Parathyroid adenoma (tissue), 2 donors: ENCODE measurements at regions not wholly inside any gene's neighbourhood (a gene's known extent, or its start where the extent isn't known, plus 50 kb on each side); places are given as distances from the start of the nearest gene placed in this dataset.

ENCODE experiments used
- H2AFZ ChIP-seq: fragments of 300-600 bp; sonication (generic); one replicate; pipeline ENCODE4 v1.7.0; 2017; ENCODE audit warnings: antibody characterized with exemption, mild to moderate bottlenecking
- H3K27ac ChIP-seq: fragments of 300-600 bp; sonication (generic); one replicate; pipeline ENCODE4 v1.7.0; 2017
- H3K27me3 ChIP-seq: fragments of 300-600 bp; sonication (generic); one replicate; pipeline ENCODE4 v1.7.0; 2017; ENCODE audit warnings: low read length; ENCODE audit not compliant: control insufficient read depth, insufficient read depth
- H3K36me3 ChIP-seq: fragments of 300-600 bp; sonication (generic); one replicate; pipeline ENCODE4 v1.7.0; 2017; ENCODE audit warnings: low read length; ENCODE audit not compliant: control insufficient read depth, insufficient read depth
- H3K4me1 ChIP-seq: fragments of 300-600 bp; sonication (generic); one replicate; pipeline ENCODE4 v1.7.0; 2017; ENCODE audit warnings: control low read depth
- H3K4me2 ChIP-seq: fragments of 300-600 bp; sonication (generic); one replicate; pipeline ENCODE4 v1.7.0; 2017; ENCODE audit warnings: low read length
- H3K4me3 ChIP-seq: fragments of 300-600 bp; sonication (generic); one replicate; pipeline ENCODE4 v1.7.0; 2017; ENCODE audit warnings: low read depth, low read length
- H3K79me2 ChIP-seq: fragments of 300-600 bp; sonication (generic); one replicate; pipeline ENCODE4 v1.7.0; 2017; ENCODE audit warnings: control low read depth
- H3K9ac ChIP-seq: fragments of 300-600 bp; sonication (generic); one replicate; pipeline ENCODE4 v1.7.0; 2017; ENCODE audit warnings: mild to moderate bottlenecking
- H3K9me3 ChIP-seq: fragments of 300-600 bp; sonication (generic); one replicate; pipeline ENCODE4 v1.7.0; 2017; ENCODE audit warnings: low read length; ENCODE audit not compliant: control insufficient read depth
- TF ChIP-seq, protein P1 (sequence below): fragments of 300-600 bp; sonication (generic); IDR thresholded peaks from one replicate; pipeline ENCODE4 v1.7.0; 2017; ENCODE audit warnings: antibody characterized with exemption, mild to moderate bottlenecking
- donor health status: primary hyperparathyroidism.

DNA sequence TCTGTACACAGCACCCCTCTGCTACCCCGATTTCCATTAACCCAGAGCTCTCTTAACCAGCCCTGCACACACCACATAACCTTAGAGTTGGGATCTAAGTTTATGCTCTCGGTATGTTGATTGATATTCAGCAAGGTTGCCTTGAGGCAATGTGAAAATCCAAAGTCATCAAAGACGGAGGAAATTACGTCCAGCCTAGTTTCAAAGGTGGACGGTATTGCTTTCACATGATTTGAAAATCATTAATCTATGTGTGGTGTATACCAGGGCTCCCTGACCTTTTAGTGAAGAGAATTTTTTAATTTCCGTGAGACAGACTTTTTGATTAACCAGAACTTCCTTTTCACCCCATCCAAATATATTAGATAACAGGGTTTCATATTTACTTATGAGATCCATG lies 272.5 kb upstream of the LCORL start:
- Histone ChIP-seq H3K4me1 (no peaks in the 10 kb centered on the region), H3K36me3 (no peaks in the 10 kb centered on the region), H3K9me3 (no peaks in the 10 kb centered on the region), H3K4me2 (no peak overlapping the region), H3K9ac (no peak overlapping the region), H3K27ac (no peak overlapping the region), H3K27me3 (no peaks in the 10 kb centered on the region), H2AFZ (no peak overlapping the region), H3K4me3 (no peak overlapping the region), H3K79me2 (no peaks in the 10 kb centered on the region)
- TF ChIP-seq, protein P1, sequence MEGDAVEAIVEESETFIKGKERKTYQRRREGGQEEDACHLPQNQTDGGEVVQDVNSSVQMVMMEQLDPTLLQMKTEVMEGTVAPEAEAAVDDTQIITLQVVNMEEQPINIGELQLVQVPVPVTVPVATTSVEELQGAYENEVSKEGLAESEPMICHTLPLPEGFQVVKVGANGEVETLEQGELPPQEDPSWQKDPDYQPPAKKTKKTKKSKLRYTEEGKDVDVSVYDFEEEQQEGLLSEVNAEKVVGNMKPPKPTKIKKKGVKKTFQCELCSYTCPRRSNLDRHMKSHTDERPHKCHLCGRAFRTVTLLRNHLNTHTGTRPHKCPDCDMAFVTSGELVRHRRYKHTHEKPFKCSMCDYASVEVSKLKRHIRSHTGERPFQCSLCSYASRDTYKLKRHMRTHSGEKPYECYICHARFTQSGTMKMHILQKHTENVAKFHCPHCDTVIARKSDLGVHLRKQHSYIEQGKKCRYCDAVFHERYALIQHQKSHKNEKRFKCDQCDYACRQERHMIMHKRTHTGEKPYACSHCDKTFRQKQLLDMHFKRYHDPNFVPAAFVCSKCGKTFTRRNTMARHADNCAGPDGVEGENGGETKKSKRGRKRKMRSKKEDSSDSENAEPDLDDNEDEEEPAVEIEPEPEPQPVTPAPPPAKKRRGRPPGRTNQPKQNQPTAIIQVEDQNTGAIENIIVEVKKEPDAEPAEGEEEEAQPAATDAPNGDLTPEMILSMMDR = no peak

DNA sequence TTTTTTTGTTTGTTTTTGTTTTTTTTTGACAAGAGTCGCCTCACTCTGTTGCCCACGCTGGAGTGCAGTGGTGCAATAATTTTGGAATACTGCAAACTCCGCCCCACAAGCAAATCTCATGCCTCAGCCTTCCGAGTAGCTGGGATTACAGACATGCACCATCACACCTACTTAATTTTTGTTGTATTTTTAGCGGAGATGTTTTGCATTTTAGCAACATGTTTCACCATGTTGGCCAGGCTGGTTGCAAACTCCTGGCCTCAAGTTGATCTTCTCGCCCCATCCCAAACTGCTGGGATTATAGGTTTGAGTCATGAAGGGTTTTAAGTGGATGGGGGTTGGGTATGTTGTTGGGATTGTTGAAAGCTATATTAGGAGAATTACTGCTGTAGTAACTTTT lies 270.9 kb upstream of the LCORL start:
- H3K9me3 ChIP-seq = no peaks in the 10 kb centered on the region
- no peaks in the 10 kb centered on the region for H3K36me3 ChIP-seq
- H3K9ac ChIP-seq = no peak overlapping the region
- no peaks in the 10 kb centered on the region for H3K4me1 ChIP-seq
- no peaks in the 10 kb centered on the region for H3K27me3 ChIP-seq
- H3K4me3 ChIP-seq = no peak overlapping the region
- H3K79me2 ChIP-seq = no peaks in the 10 kb centered on the region
- H2AFZ ChIP-seq = no peak overlapping the region
- no peak overlapping the region for H3K27ac ChIP-seq
- TF ChIP-seq, protein P1 = no peak
- no peak overlapping the region for H3K4me2 ChIP-seq

DNA sequence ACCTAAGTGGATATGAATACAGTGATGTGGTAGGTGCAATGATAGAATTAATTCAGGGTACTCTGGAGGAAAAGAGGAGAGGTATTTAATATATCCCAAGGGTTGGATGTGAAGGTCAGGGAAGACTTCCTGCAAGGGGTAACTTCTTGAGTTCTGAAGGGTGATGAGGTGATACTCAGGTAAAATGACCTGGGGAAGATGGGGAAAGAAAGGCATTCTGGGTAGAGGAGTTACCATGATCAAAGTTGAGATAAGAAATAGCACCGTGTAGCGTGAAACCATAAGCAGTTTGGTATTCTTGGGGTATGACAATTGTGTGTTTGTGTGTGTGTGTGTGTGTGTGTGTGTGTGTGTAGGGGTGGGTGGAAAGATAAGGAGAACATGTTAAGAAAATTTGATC lies 270.4 kb upstream of the LCORL start:
- Histone ChIP-seq H3K36me3 (no peaks in the 10 kb centered on the region), H3K9me3 (no peaks in the 10 kb centered on the region), H3K4me3 (no peak overlapping the region), H3K79me2 (no peaks in the 10 kb centered on the region), H3K27me3 (no peaks in the 10 kb centered on the region), H3K4me2 (no peak overlapping the region), H3K9ac (no peak overlapping the region), H3K27ac (no peak overlapping the region), H3K4me1 (no peaks in the 10 kb centered on the region), H2AFZ (no peak overlapping the region)
- TF ChIP-seq, protein P1 = no peak

DNA sequence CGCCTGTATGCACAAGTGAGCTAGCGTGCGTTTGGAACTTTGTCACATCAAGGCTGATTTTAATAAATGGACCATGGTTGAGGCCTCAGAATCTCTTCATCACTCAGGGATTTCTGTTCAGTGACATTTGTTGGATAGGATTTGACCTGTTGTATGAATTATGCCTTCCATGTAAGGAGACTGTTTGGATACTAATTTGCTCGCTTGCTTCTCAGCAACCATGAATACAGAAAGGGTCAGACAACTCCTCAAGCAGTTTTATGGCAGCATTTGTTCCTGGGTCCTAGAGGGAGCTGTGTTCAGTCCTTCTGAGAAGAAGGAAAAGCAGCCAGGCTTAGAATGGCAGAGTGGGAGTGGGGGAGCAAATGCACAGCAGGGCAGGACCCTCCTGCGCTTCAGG lies 269.7 kb upstream of the LCORL start:
- H2AFZ ChIP-seq = no peak overlapping the region

DNA sequence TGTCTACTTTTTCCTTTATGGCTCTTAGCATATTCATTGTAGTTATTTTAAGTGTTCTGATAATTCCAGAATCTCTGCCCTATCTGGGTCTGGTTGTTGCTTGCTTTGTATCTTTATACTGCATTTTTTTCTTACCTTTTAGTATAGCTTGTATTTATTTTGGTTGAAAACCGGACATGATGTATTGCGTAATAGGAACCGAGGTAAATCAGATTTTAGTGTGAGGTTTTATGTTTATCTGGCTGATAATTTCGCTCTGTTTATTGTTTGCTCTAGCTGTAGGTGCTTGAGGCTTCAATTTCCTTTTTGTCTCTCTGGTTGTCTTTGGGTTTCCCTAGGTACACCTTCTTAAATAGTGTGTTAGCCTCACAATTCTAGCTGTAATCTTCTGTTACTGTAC lies 263.8 kb upstream of the LCORL start:
- H3K27me3 ChIP-seq = no peaks in the 10 kb centered on the region

More for the DNA sequence above, 269.7 kb upstream of the LCORL start:
- H3K4me2 ChIP-seq = no peak overlapping the region
- no peaks in the 10 kb centered on the region for H3K27me3 ChIP-seq
- no peak overlapping the region for H3K27ac ChIP-seq
- no peaks in the 10 kb centered on the region for H3K79me2 ChIP-seq
- no peaks in the 10 kb centered on the region for H3K4me1 ChIP-seq
- H3K9ac ChIP-seq = no peak overlapping the region
- no peaks in the 10 kb centered on the region for H3K36me3 ChIP-seq
- no peaks in the 10 kb centered on the region for H3K9me3 ChIP-seq
- TF ChIP-seq, protein P1 = no peak
- H3K4me3 ChIP-seq = no peak overlapping the region

More for the DNA sequence above, 263.8 kb upstream of the LCORL start:
- Histone ChIP-seq H3K4me3 (no peak overlapping the region), H3K36me3 (no peaks in the 10 kb centered on the region), H3K4me1 (no peaks in the 10 kb centered on the region), H3K4me2 (no peak overlapping the region), H3K27ac (no peak overlapping the region), H3K9me3 (no peaks in the 10 kb centered on the region), H2AFZ (no peak overlapping the region), H3K79me2 (no peaks in the 10 kb centered on the region), H3K9ac (no peak overlapping the region)
- TF ChIP-seq, protein P1 = no peak
